A549 (cell line): ENCODE measurements at regions not wholly inside any gene's neighbourhood (a gene's known extent, or its start where the extent isn't known, plus 50 kb on each side); places are given as distances from the start of the nearest gene placed in this dataset.

ENCODE experiments used
- CTCF ChIP-seq: fragments of >200 bp; sonication (Bioruptor Twin); formaldehyde crosslinking; IDR thresholded peaks from 3 replicates; pipeline ENCODE4 v1.5.1; 2016
- HMGXB4 ChIP-seq: fragments of 250-450 bp; sonication (Bioruptor Pico); IDR thresholded peaks from 2 replicates; pipeline ENCODE4 v1.5.0; 2021; ENCODE audit warnings: mild to moderate bottlenecking, moderate library complexity, borderline replicate concordance

GRCh38 chr10:35963685-35964084, 321.6 kb upstream of the FZD8 start:
- TF ChIP-seq CTCF (no peak), HMGXB4 (CRISPR knock-in tag) (no peak)
